HG02759 (cell line): ENCODE measurements at regions not wholly inside any gene's neighbourhood (a gene's known extent, or its start where the extent isn't known, plus 50 kb on each side); places are given as distances from the start of the nearest gene placed in this dataset.

Experiments
- ATAC-seq: cut with Tn5 transposase; IDR thresholded peaks from one replicate; pipeline ENCODE4 v1.9.1; 2021; ENCODE audit warnings: mild to moderate bottlenecking, moderate library complexity; ENCODE audit not compliant: unreplicated experiment

DNA sequence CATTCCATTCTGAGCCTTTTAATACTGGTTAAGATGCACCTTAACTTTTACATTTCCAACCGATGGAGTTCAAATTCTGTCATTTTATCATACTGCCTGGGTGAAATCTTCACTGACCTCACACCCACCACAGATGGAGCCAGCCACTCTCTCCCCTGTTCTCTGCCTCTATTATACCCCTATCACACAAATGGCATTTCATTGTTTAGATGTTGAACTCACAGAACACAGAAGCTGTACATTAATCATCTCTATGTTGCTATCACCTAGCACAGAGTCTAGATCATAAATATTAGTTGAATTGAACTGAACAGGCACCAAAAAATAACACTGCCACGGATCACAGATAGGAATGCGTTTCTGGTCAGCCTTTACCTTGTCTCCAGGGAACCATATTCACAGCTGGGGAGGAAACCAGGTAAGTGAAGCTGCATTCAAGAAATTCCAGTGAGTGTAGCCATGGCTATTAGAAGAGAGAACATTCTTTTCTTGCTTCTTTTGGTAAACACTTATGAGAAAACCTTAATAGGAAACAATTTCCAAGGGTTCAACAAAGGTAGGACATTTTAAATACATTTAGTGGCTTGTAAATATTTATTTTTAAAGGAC is 194.9 kb upstream of the RMST start:
- no peak for ATAC-seq

GRCh38 chr12:97272471-97272870 is 190.1 kb upstream of the RMST start:
- ATAC-seq: no peak

DNA sequence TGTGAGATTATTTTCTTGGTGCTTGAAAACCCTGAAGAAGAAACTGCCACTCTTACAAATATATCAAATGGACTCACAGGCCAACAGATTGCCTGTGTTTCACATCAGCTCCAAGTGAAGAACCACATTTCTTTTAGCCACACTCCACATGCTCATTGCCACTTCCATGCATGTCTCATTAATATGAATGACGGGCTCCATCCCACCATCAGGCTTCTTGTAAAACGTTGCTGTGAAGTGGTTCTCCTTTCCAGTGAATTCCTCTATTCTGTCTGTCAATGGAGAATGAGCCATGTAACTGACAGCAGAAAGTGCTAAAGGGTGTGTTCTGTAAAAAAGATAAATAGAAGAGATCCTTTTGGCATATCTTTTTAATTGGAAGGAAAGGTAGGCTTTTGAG is 188.2 kb upstream of the RMST start:
- ATAC-seq: no peak

DNA sequence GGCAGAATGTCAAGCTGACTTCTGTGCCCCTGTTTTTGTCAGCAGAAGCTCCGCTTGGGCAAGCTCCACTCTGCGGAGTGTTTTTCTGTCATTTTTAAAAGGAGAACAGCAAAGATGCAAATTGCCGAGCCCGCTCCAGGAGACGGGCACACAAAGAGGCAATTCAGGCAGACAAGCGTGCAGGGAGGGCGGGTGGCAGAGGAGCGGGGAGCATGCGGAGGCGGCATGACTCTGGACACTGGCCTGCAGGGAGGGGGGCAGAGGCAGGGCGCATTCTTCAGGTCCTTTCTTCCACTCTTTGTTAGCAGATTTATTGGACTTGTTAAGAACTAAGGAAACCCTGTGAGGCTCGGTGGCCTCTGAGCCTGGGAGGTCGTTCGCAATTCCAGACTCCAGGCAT is 187.3 kb upstream of the RMST start:
- no peak for ATAC-seq

- ATAC-seq: no peak
These were observed 186.6 kb upstream of the RMST start for GRCh38 chr12:97275728-97276590.

DNA sequence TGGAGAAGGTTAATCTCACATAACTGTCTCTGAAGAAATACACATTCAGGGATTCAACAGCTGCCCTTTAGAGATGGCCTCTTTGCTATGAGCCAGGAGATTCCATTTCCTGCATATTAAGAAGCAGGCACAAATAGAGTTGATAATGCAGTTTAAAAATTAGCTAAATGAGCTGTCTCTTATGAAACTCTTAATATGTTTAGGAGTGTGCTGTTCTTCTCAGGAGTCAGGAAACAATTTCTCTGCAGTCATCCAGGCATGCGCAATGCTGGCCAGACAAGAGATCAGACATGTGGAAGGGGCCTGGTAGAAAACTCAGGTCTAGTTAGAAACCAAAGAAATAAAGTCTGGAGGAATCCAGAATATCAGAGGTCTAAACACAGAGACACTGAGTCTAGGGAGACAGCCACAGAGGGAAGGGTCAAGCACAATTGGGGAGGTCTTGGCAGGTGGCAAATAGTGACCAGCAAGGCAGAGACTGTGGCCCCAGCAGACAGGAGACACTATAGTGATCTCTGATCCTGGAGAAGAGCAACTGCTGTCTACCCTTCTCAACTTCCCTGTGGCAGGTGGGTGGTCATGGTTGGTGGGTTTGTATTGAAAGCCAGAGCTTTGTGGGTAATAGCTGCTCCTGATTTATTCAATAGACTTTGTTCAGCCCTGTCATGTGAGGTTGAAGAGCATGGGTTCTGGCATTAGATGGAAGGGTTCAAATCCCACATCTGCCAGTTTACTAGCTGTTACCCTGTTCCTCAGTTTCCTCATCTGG is 185.8 kb upstream of the RMST start:
- ATAC-seq: no peak

DNA sequence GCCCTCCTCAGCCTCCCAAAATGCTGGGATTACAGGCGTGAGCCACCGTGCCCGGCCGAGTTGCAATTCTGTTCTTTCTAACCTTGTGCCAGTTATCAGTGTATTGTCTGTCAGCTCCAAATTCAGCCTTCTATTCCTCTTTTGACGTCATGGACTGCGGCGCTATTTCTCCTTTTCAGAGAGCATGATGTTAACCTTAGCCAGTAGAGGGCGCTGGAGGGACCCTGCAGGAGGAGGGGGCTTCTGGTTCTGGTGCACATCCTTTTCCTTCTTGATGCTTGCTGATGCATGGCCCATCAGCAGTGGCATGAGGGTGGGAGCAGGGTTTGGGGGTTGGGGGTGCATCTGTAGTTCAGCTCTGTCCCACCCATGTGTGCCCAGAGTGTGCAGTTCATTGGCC is 179.3 kb upstream of the RMST start:
- no peak for ATAC-seq

- ATAC-seq: no peak
These were observed 174.1 kb upstream of the RMST start for GRCh38 chr12:97288531-97288930.

- no peak for ATAC-seq
These were observed 170.0 kb upstream of the RMST start for GRCh38 chr12:97292588-97292987.

GRCh38 chr12:97293541-97293940 is 169.1 kb upstream of the RMST start:
- no peak for ATAC-seq

DNA sequence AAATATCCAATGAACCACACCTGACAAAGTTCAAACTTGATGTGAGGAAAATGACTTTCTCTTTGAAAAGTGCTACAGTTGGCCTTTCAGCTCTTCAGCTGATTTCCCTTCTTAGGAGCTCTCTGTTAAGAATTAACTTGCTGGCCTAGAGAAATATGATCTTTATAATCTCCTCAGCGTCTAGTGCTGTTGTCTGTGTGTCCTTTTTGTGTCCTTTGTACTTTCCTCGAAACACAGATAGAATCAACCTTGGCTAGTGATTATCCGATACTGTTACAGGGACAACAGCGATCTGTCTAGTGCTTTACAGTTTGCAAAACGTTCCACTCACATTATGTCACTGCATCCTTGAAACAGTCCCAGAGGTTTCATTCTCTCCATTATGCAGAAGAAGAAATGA is 162.8 kb upstream of the RMST start:
- no peak for ATAC-seq

- no peak for ATAC-seq
These were observed 162.2 kb upstream of the RMST start for GRCh38 chr12:97300431-97300830.

DNA sequence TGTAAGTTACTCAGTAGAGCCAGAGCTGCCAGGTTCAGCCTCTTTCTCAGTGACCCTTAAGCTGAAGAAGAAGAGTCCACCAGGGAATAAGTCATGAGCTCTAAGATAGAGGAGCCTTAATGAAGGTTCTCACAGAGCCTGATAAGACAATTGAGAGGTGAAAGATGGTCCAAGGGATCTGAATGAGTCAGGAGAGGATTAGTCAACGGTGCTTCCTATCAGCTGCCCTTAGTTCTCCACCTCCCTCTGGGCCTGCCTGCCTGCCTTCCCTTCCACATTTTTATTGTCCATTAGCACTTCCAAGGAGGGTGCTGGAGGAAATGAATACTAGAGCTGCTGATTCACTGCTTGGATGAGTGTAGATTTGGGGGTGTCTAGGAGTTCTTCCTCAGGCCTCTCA is 161.7 kb upstream of the RMST start:
- ATAC-seq: no peak

GRCh38 chr12:97301576-97301975 is 161.0 kb upstream of the RMST start:
- ATAC-seq: no peak

DNA sequence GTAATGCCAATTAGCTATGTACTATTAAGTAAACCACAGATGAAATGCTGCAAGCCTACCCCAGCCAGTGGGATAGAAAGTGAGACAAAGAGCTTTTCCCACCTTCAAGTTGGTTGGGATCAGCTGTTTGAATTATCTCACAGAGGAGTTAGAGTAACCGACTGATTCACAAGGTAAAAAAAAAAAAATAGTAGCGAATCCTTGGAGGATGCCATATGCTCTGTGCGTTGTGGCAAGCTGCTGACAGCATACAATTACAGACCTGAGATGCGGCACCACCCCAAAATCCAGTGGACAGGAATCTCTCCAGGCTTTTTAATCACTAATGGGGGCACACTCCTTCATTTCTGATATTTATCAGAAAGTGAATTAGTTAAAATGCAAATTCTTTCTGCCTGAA is 157.0 kb upstream of the RMST start:
- ATAC-seq: no peak

DNA sequence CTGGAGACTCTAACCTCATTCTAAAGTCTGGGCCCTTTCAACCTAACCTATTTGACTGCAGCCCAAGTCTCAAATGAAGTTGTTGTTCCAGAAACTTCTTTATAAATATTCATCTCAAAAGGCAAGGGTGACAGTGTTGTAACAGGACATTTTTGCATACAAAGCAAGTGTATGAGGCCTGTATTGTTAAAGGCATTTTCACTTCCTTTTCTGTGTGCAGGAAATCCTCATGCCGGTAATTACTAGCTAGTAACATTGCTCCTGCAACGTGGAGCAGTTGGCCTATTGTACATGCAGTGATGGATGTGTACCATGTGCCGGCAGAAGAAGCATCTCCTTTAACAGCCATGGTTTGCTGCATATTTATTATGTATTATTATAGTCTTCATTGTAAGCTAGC is 156.5 kb upstream of the RMST start:
- ATAC-seq: peak; percentile 90

DNA sequence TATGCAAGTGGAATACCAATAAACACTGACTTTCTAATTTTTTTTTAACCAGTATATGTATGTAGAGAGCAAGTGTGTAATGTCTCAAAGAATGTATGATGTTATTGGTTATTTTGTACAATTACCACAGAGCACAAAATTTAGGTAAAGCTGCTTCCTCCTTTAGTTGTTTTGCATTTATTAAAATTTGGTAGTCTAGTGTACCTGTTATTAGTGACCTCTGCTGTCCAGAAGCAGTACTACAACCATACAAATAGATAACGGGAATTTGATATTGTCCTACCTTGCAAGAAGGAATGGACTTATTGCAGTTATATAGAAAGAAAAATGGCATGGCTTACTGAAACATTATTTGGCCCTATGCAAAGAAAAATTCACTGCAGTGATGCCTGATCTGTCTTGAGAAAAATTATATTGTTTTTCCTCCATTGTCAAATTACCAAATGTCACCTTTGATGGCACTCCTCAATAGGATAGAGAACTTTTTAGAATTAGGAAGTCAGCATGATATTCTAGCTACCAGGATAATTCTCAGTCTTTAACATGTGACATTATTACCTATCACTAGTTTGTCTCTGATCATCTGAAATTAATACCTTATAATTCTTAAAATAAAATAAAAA is 153.9 kb upstream of the RMST start:
- peak; percentile 43 for ATAC-seq

DNA sequence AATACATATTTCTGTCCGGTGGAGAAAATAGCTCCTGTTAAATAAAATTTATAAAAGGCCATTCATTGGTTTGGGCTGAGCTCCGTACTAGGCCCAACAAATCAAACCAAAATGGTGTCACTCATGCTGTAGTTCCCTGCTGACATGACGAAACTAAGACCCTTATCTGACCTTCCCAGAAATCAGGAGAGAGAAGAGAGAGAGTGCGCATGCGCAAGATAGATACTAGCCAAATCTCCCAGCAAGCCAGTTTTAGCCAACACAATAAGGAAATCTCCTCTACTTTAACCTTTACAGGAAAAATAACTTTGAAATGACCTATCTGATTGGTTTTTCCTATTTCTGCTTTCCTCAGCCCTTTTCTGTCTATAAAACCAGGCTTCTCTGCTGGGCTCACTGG is 152.7 kb upstream of the RMST start:
- ATAC-seq: no peak

GRCh38 chr12:97312570-97313135 is 150.0 kb upstream of the RMST start:
- ATAC-seq: no peak

GRCh38 chr12:97313471-97314190 is 149.0 kb upstream of the RMST start:
- ATAC-seq: no peak
